HG03175 (cell line): ENCODE measurements at regions not wholly inside any gene's neighbourhood (a gene's known extent, or its start where the extent isn't known, plus 50 kb on each side); places are given as distances from the start of the nearest gene placed in this dataset.
A peak's percentile ranks its signal among the peaks of the same experiment; 100 is the strongest.

Source experiments
- ATAC-seq: cut with Tn5 transposase; IDR thresholded peaks from one replicate; pipeline ENCODE4 v1.9.1; 2021; ENCODE audit warnings: mild to moderate bottlenecking, moderate library complexity; ENCODE audit not compliant: unreplicated experiment

DNA sequence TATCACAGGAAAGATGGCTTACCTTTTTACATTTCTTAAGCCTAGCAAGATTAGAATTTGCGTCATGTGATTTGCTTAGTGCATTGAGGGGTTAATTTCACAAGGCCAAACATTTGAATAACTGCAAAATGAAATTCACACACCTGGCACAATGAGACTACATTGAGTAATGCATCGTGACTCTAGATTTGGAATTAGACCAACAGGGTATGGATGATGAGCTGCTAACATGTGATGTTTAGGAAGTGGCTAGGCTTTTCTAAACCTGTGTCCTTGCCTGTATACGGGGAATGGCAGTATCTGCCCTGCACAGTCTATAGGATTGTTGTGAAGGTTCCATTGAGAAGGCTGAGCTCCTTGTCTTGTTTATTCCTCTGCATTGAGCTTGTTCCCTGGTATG, 160.1 kb downstream of the MFSD1 start:
- ATAC-seq, result no peak

DNA sequence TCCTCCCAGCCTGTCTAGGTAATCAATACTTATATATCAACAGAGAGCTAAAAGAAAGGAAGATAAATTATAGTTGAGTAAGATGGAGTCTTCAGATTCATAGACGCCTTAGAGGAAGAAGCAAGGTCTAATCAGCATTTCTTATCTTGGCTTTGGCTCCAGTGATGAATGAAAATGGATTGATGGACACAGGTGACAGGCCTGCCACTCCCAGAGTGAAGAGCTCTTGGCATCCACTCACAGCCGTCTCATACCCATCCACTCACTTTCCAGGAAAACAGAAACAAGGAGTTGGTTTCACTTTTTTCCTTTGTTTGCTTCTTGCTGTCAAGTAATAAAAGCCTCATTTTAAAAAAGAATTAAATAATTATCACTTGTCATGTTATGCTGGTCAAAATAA, 168.2 kb downstream of the MFSD1 start:
- no peak for ATAC-seq

DNA sequence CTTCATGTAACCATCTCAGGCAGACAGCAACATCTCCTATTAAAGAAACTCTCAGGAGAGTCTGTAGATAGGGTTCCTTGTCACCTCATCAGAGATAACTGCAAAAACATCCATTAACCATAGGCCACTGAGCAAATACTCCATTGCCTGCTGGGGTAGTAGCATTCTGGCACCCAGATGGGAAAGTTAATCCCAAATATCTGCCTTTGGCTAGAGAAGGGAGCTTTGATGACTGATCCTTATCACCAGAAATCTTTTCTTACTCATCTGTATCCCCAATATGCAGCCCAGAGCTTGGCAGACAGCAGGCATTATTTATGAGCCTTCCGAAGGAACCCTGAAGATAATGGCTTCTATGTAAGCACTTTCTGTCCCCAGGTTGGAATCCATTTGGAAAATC, 173.1 kb downstream of the MFSD1 start:
- no peak for ATAC-seq

DNA sequence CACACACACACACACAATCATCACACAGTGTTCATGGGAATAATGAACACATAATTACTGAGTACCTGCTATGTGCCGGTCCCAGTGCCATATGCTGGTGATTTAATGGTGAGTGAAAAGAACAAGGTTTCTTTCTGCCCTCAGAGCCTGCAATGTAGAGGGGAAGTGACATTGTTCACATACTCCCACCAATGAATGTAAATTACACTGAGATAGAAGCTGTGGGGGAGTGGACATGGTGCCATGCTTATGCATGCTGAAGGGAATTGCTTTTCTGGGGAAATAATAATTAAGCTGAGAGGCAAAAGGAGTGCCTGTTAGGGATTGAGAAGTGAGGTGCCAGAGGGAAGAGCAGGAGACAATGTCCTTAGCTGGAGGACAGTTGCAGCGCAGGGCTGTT, 175.1 kb downstream of the MFSD1 start:
- no peak for ATAC-seq

DNA sequence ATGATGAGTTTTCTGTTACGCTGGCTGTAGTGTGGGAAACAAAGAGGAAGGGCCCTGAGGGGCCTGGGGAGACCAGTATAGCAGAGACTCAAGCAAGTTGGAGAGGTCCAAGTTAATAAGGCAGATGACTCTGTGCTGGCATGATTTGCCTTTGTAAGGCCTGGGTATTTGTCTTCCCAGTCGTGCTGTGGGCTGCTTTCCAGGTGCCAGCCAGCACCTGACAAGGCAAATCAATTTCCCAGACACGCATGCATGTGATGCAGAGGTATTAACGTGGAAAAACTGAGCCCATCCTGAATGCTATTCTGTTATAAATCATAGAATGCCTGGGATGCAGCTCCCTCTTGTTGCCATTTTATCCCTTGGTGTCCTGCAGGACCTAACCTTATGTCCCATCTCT, 175.6 kb downstream of the MFSD1 start:
- no peak for ATAC-seq

DNA sequence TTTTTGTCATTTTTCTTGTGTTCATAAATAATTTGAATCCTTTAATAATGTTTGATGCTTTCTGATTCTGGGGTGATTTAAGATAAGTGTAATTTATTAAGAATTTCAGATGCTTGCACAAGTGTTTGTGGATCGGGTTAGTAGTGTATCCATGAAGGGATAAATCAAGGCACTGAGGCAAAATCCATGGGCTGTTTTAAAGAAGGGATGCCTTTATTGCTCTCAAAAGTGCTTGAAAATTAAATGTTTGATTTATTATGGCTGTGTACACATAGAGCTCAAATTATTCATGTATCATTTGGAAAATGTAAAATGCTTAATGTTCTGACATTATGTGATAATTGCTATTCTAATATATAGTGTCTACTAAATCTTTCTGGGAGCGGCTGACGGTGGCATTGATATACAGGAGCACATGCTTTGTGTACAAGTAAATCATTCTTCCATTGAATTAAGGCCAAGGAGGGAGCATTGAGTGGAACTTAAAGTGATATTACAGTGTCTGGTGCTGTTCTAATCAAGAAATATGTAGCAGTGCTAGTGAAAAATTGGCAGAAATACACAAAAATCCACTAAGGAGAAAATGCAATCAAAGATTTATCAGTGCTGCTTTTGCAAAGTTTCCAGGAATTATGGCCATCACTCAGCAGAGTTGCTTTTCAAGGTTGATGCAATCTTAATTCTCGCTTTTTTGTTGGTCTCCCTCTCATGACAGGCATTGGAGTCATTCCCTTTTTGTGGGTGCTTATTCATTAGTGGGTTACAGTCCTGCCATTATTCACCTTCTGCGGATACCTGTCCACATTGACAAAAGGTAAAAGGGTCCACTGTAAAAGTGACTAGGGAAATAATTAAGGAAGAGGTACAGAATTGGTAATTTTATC, 181.6 kb downstream of the MFSD1 start:
- no peak for ATAC-seq

DNA sequence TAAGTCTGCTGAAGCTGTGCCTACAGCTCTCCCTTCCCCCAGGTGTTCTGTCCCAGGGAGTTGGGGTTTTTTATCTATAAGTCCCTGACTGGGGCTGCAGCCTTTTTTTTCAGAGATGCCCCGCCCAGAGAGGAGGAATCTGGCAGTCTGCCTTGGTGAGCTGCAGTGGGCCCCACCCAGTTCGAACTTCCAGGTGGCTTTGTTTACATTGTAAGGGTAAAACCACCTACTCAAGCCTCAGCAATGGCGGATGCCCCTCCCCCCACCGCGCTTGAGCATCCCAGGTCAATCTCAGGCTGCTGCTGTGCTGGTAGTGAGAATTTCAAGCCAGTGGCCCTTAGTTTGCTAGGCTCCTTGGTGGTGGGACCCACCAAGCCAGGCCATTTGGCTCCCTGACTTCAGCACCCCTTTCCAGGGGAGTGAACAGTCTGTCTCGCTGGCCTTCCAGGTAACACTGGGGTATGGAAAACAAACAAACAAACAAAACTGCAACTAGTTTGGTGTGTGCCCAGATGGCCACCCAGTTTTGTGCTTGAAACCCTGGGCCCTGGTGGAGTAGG, 189.4 kb downstream of the MFSD1 start:
- no peak for ATAC-seq

DNA sequence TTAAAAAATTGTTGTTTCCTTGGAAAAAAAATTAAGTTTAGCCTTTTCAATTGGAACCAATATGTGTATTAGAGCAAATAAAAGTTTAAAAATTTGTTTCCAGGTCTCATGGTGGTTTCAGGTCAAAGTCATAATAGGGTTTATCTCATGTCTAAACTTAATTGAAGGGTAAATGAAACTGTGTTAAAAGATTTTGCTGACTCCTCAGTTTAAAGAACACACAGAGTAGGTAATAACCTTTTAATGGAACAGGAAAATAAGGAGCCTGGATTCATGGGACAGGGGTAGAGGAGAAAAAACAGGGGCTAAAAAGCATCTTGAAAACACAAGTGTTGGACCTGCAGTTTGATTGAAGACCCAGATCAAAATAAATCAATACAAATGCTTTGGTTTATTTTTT, 190.6 kb downstream of the MFSD1 start:
- ATAC-seq, result no peak

DNA sequence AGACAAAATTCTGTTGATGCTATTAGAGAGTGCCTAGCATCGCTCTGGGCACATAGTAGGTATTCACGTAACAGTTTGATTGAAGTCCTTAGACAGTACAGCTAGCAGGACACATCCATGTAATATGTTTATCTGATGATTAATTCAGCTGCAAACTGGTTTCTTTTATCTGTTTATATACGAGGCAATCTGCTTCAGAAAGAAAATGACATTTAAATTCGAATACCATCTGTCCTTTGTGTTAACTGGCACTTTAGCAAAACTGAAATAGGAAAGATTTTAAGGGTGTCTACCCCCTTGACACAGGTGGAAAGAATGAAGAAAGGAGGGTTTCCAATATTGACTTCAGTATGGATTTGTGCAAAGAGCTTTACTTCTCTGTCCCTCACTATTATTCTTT, 192.5 kb downstream of the MFSD1 start:
- no peak for ATAC-seq

DNA sequence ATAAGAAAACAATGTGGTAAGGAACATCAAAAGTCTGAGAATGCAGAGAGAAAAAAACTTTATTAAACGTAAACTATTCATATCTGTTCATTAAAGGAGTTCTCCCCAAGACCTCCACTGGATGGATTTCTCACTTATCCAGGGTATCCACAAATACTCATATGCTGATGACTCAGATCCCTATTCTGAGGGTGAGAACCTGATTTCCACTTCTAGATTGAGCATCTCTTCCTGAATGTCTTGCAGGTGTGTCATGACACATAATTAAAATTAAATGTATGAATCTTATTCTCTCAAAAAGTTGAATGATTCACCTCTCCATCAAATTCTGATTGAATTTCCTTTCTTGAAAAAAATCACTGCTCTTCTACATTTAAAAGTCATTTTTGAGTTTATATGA, 199.9 kb downstream of the MFSD1 start:
- ATAC-seq, result no peak

DNA sequence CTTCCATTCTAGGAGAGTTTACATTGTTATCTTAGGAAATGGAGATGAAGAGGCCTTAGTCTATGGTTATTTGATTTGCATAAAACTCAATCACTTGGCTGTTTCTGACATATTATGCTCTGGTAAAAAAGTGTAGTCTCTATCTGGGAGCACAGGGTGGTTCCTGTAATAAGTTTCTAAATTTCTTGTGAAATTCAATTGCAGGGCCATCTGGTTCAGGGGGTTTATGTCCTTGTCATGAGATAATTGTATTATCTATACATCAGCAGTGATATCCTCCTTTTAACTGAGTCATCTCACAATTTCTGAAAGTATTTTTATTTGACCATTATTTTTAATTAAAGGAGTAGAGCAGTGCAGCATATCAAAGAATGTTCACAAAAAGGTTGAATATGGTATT, 203.3 kb downstream of the MFSD1 start:
- ATAC-seq, result no peak

DNA sequence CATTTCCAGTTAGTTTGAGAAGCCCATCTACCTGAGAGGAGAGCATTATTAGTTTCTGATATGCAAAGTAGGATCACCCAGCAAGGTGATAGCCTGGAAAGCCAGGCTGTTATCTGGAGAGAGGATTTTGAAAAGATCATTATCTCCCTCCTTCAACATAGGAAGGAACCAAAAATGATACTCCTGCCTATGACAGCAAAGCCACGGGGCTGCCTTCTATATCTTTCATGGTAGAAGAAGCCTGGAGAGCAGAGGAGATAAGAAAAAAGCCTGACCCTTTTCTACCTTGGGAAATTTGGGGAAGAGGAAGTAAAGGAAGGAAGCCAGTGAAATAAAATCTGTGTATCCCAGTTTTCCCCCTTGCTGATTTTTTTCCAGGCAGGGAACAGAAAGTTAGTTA, 205.5 kb downstream of the MFSD1 start:
- no peak for ATAC-seq

DNA sequence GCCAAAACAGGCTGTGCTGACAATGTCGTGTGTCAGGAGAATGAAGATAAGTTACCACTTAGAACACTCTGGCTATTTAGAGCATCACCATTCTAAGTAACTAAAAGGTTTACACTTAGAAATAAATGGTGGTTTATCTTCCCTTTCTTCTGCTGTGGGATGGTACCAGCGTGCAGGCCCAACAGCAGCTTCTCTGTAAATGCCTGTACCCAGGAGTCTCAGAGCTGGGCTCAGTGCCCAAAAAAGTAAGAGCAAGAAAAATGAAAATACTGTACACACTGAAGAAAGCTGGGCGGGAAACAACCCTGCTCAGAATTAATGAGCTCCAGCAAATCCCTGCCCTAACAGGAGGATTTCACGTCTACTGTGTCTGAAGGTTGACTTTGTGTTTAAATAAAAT, 206.5 kb downstream of the MFSD1 start:
- ATAC-seq, result no peak

DNA sequence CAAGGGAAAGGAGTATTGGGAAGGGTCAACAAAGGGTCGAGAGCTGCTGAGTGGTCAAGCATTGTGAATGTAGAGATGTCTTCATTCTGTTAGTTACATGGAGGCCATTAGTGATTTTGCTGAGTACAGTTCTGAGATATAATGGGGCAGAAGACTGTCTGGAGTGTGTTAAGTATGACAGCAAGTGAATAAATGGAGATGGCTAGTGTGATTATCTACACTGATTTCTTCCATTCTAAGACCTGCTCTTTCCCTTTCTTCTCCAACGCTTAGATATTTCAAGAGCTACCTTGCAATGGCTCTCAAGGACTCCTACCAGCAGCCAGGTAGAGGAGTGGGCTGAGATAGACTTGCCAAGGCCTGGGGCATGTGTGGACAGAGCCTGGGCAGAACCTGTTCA, 216.5 kb downstream of the MFSD1 start:
- no peak for ATAC-seq

DNA sequence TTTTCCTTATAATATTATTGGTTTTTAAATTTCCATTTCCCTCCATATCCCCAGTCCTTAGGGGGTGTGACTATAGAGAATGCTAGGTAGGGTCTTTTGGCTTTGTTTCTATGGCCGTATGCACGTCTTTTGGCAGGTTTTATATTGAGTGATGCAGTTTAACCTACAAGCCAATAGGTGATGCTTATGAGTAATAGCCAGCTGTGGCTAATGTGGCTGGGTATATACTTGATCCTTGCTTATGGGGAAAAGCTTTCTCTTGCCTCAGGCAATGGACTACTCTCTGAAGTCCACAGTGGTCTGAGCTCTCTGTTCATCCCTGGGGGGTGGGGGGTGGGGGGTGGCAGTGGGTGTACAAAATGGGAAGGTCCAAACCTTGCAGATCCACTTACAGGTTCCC, 223.9 kb downstream of the MFSD1 start:
- no peak for ATAC-seq

DNA sequence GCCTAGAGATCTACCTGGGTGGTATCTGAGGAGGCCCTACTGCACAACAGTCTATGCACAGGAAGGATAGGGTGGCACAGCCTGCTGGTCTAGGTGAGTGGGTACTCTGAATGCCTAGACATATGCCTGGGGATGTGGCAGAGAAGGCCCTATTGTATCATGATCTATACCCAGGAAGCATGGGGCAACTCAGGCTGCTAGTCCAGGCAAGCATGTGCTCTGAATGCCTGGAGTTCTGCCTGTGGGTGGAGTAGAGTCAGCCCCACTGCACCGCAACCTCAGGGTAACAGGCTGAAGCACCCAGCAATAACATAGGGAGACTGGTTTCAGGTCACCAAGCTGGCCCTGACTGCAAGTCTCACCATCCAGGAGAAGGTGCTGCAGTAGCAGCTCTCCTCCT, 224.7 kb downstream of the MFSD1 start:
- ATAC-seq, result no peak

DNA sequence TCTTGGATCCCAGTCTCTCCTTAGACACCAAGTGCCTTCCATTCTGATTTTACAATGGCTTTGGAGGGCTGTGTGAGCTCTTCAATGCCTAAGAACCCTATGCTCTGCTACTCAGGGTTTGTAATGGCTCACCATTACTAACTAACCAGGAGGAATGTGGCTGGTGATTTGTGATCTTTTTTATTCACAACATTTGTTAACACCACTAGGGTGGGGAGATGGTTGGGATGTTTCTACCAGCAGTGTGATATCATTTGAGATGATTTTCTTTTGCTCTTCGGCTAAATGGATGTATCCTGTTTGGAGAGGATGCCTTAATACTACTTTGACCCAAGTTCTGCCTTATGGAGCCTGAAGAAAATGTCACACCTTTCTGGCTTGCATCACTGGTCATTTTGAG, 226.9 kb downstream of the MFSD1 start:
- no peak for ATAC-seq

DNA sequence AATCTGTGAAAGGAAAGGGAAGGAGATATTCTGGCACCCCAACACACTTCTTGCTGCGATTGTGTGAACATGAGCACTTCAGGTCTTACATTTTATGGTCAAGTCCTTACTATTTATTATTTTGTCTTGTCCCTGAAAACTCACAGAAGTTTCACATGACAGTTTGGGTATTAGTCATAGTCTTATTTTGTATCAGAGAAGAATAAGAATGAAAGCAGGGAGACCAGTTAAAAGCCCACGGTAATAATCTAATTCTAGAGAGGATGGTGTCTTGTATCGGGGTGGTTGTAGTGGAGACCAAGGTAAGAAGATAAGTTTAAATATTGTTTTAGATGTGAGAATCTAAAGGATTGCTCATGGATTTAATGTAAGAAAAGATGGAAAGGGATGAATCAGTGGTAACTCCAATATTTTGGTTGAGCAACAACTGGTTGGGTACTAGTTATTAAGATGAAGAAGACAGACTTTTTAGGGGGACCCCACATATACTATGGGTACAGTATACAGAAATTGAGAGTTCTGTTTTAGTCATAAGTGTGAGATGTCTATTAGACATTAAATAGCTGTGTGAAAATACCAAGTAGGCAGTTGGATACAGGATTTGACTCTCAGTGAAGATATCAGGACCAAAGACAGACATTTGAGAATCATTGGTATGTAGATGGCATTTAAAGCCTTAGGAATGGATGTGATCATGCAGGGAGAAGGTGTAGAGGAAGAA, 227.6 kb downstream of the MFSD1 start:
- ATAC-seq, result peak; percentile 72

DNA sequence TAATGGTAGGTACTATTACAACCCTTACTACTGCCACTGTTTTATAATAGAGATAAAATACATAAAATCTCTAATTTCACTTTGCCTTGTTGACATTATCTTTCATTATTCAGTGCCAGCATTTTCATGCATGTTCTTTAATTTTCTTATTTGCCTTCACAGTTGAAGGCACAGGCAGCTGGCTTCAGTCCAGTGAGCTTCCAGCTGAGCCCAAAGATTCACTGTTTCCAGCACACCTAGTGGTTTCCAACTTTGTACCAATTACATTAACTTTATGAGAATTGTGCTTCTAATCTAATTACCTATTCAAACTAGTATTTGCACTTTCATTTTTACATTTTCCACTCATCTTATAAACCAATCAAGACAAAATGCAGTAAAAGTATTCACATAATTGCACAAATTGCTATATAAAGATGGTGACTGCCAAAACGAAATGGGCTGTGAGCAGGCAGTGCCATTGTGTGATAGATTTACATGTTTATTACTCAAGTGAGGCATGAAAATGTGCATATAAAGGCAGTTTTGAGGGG, 228.3 kb downstream of the MFSD1 start:
- no peak for ATAC-seq

DNA sequence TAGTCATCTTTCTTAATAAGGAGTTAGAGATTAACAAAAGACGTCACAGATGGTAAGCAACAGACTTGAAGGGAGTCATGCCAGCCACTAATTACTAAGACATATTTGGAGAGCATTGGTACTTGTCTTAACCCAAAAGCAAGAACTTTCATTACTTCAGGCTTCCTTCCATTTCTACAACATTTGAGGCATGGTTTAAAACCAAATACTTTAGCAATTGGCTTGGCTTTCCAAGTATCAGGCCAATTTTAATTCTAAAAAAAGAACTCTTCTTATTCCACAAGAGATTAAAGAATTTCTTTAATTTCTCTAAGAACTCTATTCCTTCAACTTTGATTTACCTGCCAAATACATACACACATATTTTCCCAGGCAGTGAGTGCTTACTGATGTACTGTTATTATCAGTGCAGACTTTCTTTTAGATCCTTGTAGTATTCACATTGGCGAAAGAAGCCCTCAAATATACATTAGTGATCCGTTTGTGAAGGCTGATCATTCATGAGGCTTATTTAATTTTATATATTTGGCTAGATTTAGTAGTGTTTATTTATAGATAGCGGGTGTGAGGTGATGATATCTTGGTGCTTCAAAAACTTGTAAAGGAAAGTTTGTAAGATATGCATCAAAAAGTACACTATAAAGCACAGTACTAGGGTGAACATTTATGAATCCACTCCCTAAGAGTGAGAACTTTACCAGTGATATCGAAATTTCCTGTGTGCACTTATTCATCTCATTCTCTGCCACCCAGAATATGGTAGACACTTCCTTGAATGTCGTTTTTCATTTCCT, 229.2 kb downstream of the MFSD1 start:
- no peak for ATAC-seq

DNA sequence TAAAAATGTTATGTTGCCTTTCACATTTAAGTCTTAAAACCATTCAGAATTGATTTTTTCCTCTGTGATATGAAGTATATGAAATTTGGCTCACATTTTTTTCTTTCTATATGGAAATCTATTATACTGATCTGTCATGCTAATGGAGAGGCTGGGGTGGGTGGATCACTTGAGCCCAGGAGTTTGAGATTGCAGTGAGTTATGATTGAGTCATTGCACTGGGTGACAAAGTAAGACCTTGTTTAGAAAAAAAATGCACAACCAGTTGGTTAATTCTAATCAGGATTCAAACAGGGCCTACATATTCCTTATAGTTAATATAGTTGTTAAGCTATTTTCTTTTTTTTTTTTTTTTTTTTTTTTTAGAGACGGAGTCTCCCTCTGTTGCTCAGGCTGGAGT, 230.5 kb downstream of the MFSD1 start:
- ATAC-seq, result no peak
